ENCODE measurements at regions not wholly inside any gene's neighbourhood (a gene's known extent, or its start where the extent isn't known, plus 50 kb on each side); places are given as distances from the start of the nearest gene placed in this dataset.
A peak's percentile ranks its signal among the peaks of the same experiment; 100 is the strongest.

DNA sequence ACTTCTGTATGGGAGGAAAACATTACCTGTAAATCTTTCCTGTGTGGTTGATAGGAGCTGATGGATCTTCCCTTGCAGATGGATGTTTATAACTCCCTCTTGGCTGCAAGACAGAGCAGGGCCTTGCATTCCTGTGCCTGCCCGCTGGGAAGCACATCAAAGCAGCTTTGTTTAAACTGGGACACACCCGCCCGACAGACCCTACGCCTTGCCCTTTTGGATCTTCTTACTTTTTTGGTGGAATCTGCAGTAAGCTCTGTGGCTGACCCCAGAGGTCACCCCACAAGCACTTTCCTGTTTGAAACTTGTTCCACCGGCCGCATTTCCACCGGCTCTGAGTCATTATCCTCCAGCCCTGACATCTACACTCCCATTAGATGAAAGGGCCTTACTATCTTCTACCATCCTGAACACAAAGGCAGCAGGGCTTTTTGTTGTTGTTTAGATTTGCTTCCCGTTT is 244.1 kb upstream of the STT3B start:
- Histone ChIP-seq H4K91ac (ENCODE audit: insufficient read length, low read depth, low read length) (no peak overlapping the region), H3K23me2 (ENCODE audit: insufficient read length, low read depth, low read length, poor library complexity, severe bottlenecking) (no peaks in the 10 kb centered on the region), H3K23ac (ENCODE audit: insufficient read length, low read depth, low read length) (no peak overlapping the region), H2BK5ac (ENCODE audit: insufficient read length, low read length) (no peak overlapping the region), H4K20me1 (ENCODE audit: control insufficient read depth, insufficient read depth, insufficient read length) (no peaks in the 10 kb centered on the region), H3K18ac (ENCODE audit: insufficient read length, low read depth, low read length) (no peak overlapping the region), H2BK20ac (ENCODE audit: low read depth, low read length, poor library complexity, severe bottlenecking) (no peak overlapping the region), H4K5ac (ENCODE audit: insufficient read length, low read depth, low read length) (no peak overlapping the region), H3K4me2 (ENCODE audit: insufficient read depth, insufficient read length, low read length) (no peak overlapping the region), H3K9me3 (ENCODE audit: control insufficient read depth, low read depth, low read length) (no peaks in the 10 kb centered on the region), H2AFZ (ENCODE audit: low read length) (no peak overlapping the region), H3K27ac (ENCODE audit: insufficient read length, low read depth, low read length) (no peak overlapping the region), H3K9ac (ENCODE audit: extremely low read depth, insufficient read length, low read length) (no peak overlapping the region), H3K27me3 (ENCODE audit: insufficient read depth, low read length) (no peaks in the 10 kb centered on the region), H3T11ph (ENCODE audit: low read length) (no peak overlapping the region), H3K4me1 (ENCODE audit: insufficient read depth, low read length) (no peaks in the 10 kb centered on the region; the same call in 1 of the 2 replicates), H3K56ac (ENCODE audit: insufficient read length, low read depth, low read length) (no peak overlapping the region), H2BK15ac (ENCODE audit: low read depth, low read length) (no peak overlapping the region), H3K79me1 (ENCODE audit: insufficient read depth, low read depth, low read length, poor library complexity, severe bottlenecking) (no peaks in the 10 kb centered on the region), H3K79me2 (ENCODE audit: insufficient read depth, low read length) (no peaks in the 10 kb centered on the region), H3K14ac (ENCODE audit: insufficient read depth, low read length) (no peak overlapping the region), H3K4ac (ENCODE audit: low read depth, low read length) (no peak overlapping the region), H4K8ac (replicated peaks; ENCODE audit: insufficient read length, low read depth, low read length) (no peak overlapping the region), H2BK12ac (ENCODE audit: insufficient read length, low read depth, low read length) (no peak overlapping the region), H2BK120ac (ENCODE audit: low read depth, low read length, poor library complexity, severe bottlenecking) (no peak overlapping the region), H2AK5ac (ENCODE audit: insufficient read length, low read length) (no peak overlapping the region)
- peaks cover 29 to 39% of the 10 kb centered on the region in 2 experiments for H3K4me1 Mint-ChIP-seq
- H3K27me3 Mint-ChIP-seq (ENCODE audit: low read depth) = no peaks in the 10 kb centered on the region
- no peaks in the 10 kb centered on the region; a peak in 1 of 7 replicates for H3K36me3 Mint-ChIP-seq (ENCODE audit: insufficient read depth in 1 of 3, low read depth in 3 of 3)
- peak; percentile 53 for DNase-seq
- WGBS (ENCODE audit: extremely low coverage, insufficient read length, low lambda C conversion rate) = no CpG with 5 or more reads among the region's 8 CpGs
- no peak overlapping the region for H3K4me3 Mint-ChIP-seq
- no peaks in the 10 kb centered on the region for H3K9me3 Mint-ChIP-seq
- H3K27ac Mint-ChIP-seq = peak overlapping the region in 1 of 3 experiments; percentile 28; a peak in 1 of 7 replicates
- TF ChIP-seq, protein P1, sequence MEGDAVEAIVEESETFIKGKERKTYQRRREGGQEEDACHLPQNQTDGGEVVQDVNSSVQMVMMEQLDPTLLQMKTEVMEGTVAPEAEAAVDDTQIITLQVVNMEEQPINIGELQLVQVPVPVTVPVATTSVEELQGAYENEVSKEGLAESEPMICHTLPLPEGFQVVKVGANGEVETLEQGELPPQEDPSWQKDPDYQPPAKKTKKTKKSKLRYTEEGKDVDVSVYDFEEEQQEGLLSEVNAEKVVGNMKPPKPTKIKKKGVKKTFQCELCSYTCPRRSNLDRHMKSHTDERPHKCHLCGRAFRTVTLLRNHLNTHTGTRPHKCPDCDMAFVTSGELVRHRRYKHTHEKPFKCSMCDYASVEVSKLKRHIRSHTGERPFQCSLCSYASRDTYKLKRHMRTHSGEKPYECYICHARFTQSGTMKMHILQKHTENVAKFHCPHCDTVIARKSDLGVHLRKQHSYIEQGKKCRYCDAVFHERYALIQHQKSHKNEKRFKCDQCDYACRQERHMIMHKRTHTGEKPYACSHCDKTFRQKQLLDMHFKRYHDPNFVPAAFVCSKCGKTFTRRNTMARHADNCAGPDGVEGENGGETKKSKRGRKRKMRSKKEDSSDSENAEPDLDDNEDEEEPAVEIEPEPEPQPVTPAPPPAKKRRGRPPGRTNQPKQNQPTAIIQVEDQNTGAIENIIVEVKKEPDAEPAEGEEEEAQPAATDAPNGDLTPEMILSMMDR (conservative IDR thresholded peaks at IDR 0.05) = no peak
